Nephron (organoid): ENCODE measurements at regions not wholly inside any gene's neighbourhood (a gene's known extent, or its start where the extent isn't known, plus 50 kb on each side); places are given as distances from the start of the nearest gene placed in this dataset.
A peak's percentile ranks its signal among the peaks of the same experiment; 100 is the strongest.

ENCODE experiments used
- H3K27ac Mint-ChIP-seq, 3 experiments: 2 replicates each; pipeline ENCODE4 v1.8.0; 2020; ENCODE audit warnings: mixed read lengths in 3 of 3, mild to moderate bottlenecking in 2 of 3, moderate library complexity in 1 of 3
- H3K27me3 Mint-ChIP-seq: 2 replicates; pipeline ENCODE4 v1.8.0; 2021; ENCODE audit warnings: low read depth, mild to moderate bottlenecking, moderate library complexity, mixed read lengths
- H3K36me3 Mint-ChIP-seq: 2 replicates; pipeline ENCODE4 v1.8.0; 2020; ENCODE audit warnings: low read depth, mixed read lengths
- H3K4me1 Mint-ChIP-seq: 2 replicates; pipeline ENCODE4 v1.8.0; 2020; ENCODE audit warnings: mixed read lengths
- H3K4me3 Mint-ChIP-seq, 3 experiments: 2 replicates each; pipeline ENCODE4 v1.8.0; 2020; ENCODE audit warnings: mild to moderate bottlenecking in 3 of 3, mixed read lengths in 3 of 3, moderate library complexity in 2 of 3
- H3K9me3 Mint-ChIP-seq: 2 replicates; pipeline ENCODE4 v1.8.0; 2020; ENCODE audit warnings: mixed read lengths
- TF ChIP-seq, protein P1 (sequence below), 3 experiments: fragments of 200-600 bp; sonication (generic); IDR thresholded peaks; one replicate each; pipeline ENCODE4 v1.5.0; 2021; ENCODE audit warnings: antibody characterized with exemption in 3 of 3; ENCODE audit not compliant: unreplicated experiment in 3 of 3

DNA sequence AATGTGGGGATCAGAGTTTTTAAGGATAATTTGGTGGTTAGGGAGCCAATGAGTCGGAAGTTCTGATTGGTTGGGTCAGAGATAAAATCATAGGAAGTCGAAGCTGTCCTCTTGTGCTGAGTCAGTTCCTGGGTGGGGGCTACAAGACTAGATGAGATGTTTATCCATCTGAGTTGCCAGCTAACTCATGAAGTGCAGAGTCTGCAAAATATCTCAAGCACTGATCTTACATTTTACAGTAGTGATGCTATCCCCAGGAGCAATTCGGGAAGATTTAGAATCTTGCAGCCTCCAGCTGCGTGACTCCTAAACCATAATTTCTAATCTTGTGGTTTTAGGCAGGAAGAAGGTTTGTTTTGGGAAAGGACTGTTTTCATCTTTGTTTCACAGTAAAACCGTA, 565.8 kb upstream of the SPANXN1 start:
- H3K9me3 Mint-ChIP-seq = peaks cover 3% of the 10 kb centered on the region
- peak overlapping the region in 2 of 3 experiments; percentile 50 to 65 for H3K27ac Mint-ChIP-seq
- no peaks in the 10 kb centered on the region for H3K4me1 Mint-ChIP-seq
- no peaks in the 10 kb centered on the region for H3K36me3 Mint-ChIP-seq
- H3K27me3 Mint-ChIP-seq = no peaks in the 10 kb centered on the region
- TF ChIP-seq, protein P1, sequence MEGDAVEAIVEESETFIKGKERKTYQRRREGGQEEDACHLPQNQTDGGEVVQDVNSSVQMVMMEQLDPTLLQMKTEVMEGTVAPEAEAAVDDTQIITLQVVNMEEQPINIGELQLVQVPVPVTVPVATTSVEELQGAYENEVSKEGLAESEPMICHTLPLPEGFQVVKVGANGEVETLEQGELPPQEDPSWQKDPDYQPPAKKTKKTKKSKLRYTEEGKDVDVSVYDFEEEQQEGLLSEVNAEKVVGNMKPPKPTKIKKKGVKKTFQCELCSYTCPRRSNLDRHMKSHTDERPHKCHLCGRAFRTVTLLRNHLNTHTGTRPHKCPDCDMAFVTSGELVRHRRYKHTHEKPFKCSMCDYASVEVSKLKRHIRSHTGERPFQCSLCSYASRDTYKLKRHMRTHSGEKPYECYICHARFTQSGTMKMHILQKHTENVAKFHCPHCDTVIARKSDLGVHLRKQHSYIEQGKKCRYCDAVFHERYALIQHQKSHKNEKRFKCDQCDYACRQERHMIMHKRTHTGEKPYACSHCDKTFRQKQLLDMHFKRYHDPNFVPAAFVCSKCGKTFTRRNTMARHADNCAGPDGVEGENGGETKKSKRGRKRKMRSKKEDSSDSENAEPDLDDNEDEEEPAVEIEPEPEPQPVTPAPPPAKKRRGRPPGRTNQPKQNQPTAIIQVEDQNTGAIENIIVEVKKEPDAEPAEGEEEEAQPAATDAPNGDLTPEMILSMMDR (IDR thresholded peaks at IDR 0.05; ENCODE audit: unreplicated experiment in 3 of 3) = no peak
- H3K4me3 Mint-ChIP-seq = no peak overlapping the region

DNA sequence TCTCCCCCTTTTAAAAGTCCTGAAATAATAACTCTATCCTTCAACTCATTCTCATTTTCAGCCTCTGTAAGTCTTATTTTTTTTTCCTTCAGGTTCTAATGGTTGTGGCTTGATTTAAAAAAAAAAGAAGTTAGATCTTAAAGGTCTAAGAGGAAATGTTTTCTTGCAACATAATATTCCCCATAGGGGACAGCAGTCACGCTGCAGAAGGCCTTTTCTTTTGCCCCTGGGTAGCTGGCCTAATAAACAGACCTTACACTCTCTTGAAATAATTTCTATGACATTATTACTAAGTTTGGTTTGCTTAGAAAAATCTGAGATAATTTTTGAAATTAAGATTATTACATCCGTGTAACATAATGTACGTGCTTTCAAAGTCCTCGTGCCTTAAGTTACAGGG, 564.1 kb upstream of the SPANXN1 start:
- Mint-ChIP-seq H3K4me3 (no peak overlapping the region), H3K36me3 (no peaks in the 10 kb centered on the region), H3K4me1 (no peaks in the 10 kb centered on the region), H3K27me3 (no peaks in the 10 kb centered on the region), H3K27ac (no peak overlapping the region), H3K9me3 (peaks cover 3% of the 10 kb centered on the region)
- TF ChIP-seq, protein P1 (IDR thresholded peaks at IDR 0.05; ENCODE audit: unreplicated experiment in 3 of 3) = no peak

DNA sequence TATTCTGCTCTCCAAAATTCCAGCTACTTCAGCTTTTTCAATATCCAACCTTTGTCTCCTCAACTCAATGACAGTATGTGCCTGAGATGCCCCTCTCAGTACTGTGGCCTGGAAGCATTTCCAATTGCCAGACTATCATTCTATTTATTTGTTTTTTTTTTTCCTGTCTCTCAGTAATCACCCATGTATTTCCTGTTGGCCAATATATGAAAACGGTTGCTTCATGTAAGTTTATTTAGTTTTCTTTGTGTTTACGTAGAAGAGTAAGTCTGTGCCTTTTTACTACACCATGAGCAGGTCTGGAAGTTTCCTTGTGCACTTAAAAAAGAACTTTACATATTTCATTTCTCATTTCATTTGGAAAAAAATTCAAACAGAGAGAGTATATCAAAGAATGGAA, 537.5 kb upstream of the SPANXN1 start:
- Mint-ChIP-seq H3K4me3 (no peak overlapping the region), H3K4me1 (no peaks in the 10 kb centered on the region), H3K9me3 (peaks cover 4% of the 10 kb centered on the region), H3K27ac (no peak overlapping the region), H3K36me3 (no peaks in the 10 kb centered on the region), H3K27me3 (no peaks in the 10 kb centered on the region)
- TF ChIP-seq, protein P1 (IDR thresholded peaks at IDR 0.05; ENCODE audit: unreplicated experiment in 3 of 3) = no peak

DNA sequence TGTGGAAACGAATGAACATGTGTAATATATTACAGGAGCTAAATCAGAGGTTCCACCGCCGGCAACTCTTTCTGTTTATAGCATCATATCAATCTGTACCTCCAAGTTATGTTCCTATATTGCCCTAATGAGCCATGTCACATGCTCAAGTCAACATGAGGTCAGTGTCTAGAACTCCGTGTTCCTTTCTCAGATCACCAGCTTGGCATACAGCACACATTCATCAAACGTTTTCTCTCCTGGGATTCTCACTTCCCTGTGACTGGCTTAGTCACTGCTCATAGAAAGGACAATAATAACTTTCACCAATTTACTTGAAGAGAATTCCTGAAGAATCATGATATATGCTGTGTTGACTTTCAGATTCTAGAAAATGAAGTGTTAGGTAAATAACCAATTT, 532.0 kb upstream of the SPANXN1 start:
- Mint-ChIP-seq H3K36me3 (no peaks in the 10 kb centered on the region), H3K9me3 (no peaks in the 10 kb centered on the region), H3K27me3 (no peaks in the 10 kb centered on the region), H3K4me3 (no peak overlapping the region), H3K4me1 (no peaks in the 10 kb centered on the region), H3K27ac (no peak overlapping the region)
- TF ChIP-seq, protein P1 (IDR thresholded peaks at IDR 0.05; ENCODE audit: unreplicated experiment in 3 of 3) = no peak

DNA sequence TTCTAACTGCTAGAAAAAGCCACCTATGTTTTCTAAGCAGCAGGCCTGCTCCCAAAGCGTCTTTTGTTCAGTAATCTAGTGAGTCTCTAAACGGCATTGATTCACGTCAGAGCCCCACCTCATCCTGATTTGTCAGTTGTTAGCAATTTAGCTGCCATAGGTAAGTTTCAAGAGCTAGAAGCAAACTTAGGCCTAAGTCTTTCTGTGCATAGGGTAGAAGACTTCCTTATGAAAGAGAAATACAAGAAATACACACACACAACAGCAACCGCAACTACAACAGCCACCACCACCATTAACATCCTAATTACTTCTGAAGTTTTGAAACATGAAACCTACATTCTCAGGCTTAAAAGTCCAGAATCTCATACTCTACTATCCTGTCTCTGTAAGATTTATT, 531.1 kb upstream of the SPANXN1 start:
- H3K4me1 Mint-ChIP-seq = no peaks in the 10 kb centered on the region
- TF ChIP-seq, protein P1 (IDR thresholded peaks at IDR 0.05; ENCODE audit: unreplicated experiment in 3 of 3) = no peak
- H3K27me3 Mint-ChIP-seq = no peaks in the 10 kb centered on the region
- H3K27ac Mint-ChIP-seq = peak overlapping the region in 1 of 3 experiments; percentile 30
- no peaks in the 10 kb centered on the region for H3K36me3 Mint-ChIP-seq
- H3K4me3 Mint-ChIP-seq = no peak overlapping the region
- H3K9me3 Mint-ChIP-seq = no peaks in the 10 kb centered on the region

DNA sequence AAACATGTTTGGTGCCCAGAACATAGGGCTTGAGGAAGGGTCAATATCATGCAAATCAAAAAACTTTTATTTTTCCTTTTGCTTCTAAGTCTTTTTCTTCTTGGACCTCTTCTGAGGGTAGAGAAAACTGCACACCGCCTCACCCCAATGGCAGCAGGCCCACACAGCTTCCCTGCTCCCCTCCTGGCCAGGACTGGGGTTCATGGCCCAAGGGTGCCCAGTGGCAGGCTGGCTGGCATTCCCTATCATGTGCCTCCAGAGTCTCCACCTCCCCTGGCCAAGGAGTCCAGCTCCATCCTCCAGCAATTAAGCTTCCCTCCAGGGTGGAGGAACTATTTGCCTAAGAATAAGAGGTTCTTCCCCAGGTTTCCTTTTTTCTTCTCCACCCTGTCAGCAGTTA, 529.6 kb upstream of the SPANXN1 start:
- TF ChIP-seq, protein P1 (IDR thresholded peaks at IDR 0.05; ENCODE audit: unreplicated experiment in 3 of 3) = no peak
- Mint-ChIP-seq H3K4me3 (no peak overlapping the region), H3K36me3 (no peaks in the 10 kb centered on the region), H3K27ac (no peak overlapping the region), H3K9me3 (no peaks in the 10 kb centered on the region), H3K27me3 (no peaks in the 10 kb centered on the region), H3K4me1 (no peaks in the 10 kb centered on the region)
